Cardiac muscle cell (in vitro differentiated cells and primary cell): ENCODE measurements at regions not wholly inside any gene's neighbourhood (a gene's known extent, or its start where the extent isn't known, plus 50 kb on each side); places are given as distances from the start of the nearest gene placed in this dataset.

Source experiments
- DNase-seq, 2 donors: peaks; one replicate each; pipeline versions ENCODE4 v3.0.0 to v3.0.0-alpha.2; 2010 to 2017; ENCODE audit warnings: low read depth in 1 of 2, low spot score in 1 of 2
- H3K27ac ChIP-seq: fragments of 200-600 bp; sonication (generic); 2 replicates; pipeline ENCODE4 v1.5.1; 2016
- H3K27me3 ChIP-seq: fragments of 200-600 bp; sonication (generic); 2 replicates; pipeline ENCODE4 v1.6.0; 2016; ENCODE audit warnings: control low read depth
- H3K36me3 ChIP-seq: fragments of 200-600 bp; sonication (generic); 2 replicates; pipeline ENCODE4 v1.5.1; 2016; ENCODE audit warnings: control low read depth
- H3K4me1 ChIP-seq: fragments of 200-600 bp; sonication (generic); 2 replicates; pipeline ENCODE4 v1.8.1; 2017; ENCODE audit warnings: low read depth, mild to moderate bottlenecking, mixed run types
- H3K4me3 ChIP-seq: fragments of 200-600 bp; sonication (generic); 2 replicates; pipeline ENCODE4 v1.5.1; 2016; ENCODE audit warnings: mild to moderate bottlenecking
- H3K9me3 ChIP-seq: fragments of 200-600 bp; sonication (generic); 2 replicates; pipeline ENCODE4 v1.5.1; 2017; ENCODE audit warnings: low read depth, mild to moderate bottlenecking, control low read depth
- TF ChIP-seq, protein P1 (sequence below): IDR thresholded peaks from 2 replicates; pipeline ENCODE4 v1.5.1; 2012; ENCODE audit warnings: low read depth, mild to moderate bottlenecking, low read length

DNA sequence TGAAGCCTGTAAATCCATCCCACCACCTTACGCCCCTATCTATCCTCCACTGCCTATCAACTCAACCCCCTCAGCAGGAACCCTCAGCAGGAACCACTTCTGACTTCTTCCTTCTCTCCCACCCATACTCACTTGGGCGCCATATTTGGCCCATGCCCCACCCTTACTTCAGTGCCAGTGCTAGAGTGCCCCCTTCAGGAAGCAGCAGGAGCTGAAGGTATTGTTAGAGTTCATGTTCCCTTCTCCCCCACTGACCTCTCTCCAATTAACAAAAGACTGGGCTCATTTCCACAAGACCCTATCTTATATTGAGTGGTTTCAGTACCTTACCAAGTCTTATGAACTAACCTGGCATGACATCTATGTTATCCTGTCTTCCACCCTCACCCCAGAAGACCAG lies 363.1 kb upstream of the SLIT2 start:
- Histone ChIP-seq H3K27me3 (no peaks in the 10 kb centered on the region), H3K36me3 (no peaks in the 10 kb centered on the region), H3K9me3 (no peaks in the 10 kb centered on the region), H3K27ac (no peak overlapping the region), H3K4me1 (no peaks in the 10 kb centered on the region), H3K4me3 (no peak overlapping the region)
- DNase-seq, result no peak
- TF ChIP-seq, protein P1, sequence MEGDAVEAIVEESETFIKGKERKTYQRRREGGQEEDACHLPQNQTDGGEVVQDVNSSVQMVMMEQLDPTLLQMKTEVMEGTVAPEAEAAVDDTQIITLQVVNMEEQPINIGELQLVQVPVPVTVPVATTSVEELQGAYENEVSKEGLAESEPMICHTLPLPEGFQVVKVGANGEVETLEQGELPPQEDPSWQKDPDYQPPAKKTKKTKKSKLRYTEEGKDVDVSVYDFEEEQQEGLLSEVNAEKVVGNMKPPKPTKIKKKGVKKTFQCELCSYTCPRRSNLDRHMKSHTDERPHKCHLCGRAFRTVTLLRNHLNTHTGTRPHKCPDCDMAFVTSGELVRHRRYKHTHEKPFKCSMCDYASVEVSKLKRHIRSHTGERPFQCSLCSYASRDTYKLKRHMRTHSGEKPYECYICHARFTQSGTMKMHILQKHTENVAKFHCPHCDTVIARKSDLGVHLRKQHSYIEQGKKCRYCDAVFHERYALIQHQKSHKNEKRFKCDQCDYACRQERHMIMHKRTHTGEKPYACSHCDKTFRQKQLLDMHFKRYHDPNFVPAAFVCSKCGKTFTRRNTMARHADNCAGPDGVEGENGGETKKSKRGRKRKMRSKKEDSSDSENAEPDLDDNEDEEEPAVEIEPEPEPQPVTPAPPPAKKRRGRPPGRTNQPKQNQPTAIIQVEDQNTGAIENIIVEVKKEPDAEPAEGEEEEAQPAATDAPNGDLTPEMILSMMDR, result no peak

DNA sequence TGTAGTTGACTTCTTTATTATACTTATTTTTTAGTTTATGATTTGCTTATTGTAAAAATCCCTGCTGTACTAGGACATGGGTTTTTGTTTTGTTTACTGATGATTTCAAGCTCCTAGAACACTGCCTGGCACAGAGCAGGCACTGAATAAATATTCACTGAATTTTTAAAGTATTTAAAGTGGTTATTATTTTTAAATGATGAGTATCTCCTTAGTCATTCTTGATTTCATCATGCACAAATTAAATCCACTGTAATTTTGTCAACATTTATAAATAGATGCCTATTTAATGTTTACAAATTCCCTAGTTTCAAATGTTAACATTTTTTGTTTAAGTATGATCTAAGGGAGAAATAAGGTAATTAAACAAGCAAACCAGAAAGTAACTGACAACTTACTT lies 367.9 kb upstream of the SLIT2 start:
- TF ChIP-seq, protein P1, result no peak
- Histone ChIP-seq H3K36me3 (no peaks in the 10 kb centered on the region), H3K4me3 (no peak overlapping the region), H3K4me1 (peaks cover 18% of the 10 kb centered on the region), H3K27me3 (no peaks in the 10 kb centered on the region), H3K27ac (no peak overlapping the region), H3K9me3 (no peaks in the 10 kb centered on the region)
- no peak for DNase-seq

DNA sequence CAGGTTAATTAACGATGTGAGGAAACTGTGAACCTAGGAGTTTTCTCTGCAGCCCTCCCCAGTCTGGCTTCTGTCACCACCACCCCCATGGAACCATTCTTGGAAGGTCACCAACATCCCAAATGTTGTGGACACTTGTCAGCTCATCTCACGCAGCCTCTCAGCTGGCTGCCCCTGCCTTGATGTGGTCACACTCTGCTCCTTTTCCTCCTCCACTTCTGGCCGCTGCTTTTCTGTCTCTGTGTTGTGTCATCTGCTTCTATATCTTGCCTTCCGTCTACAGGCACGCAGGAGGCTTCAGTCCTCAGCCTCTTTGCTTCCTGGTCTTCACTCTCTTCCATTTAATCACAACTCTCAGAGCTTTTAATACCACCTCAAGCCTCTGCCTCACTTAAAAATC lies 371.5 kb upstream of the SLIT2 start:
- H3K27ac ChIP-seq, result peak overlapping the region; percentile 55

DNA sequence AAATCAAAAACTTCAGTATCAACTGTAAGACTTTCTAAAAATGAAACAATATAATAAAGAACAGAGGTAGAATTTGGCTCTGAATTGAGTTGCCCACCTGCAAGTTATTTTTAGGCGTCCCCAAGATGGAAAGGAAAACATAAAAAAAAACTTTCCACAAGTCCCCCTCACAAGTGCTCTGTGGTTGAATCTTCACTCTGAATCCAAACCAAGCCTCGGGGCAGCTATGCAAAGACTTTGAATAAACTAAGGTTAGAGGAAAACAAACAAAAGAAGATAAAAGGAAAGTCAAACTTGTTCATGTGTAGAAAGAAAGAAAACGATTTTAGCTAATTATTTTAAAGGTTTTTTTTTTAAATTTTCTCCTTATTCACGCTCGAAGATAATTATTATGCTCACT lies 372.4 kb upstream of the SLIT2 start:
- no peak for DNase-seq
- H3K4me1 ChIP-seq, result peaks cover 18% of the 10 kb centered on the region
- H3K27ac ChIP-seq, result no peak overlapping the region
- TF ChIP-seq, protein P1, result no peak
- no peaks in the 10 kb centered on the region for H3K9me3 ChIP-seq
- H3K4me3 ChIP-seq, result no peak overlapping the region
- H3K36me3 ChIP-seq, result no peaks in the 10 kb centered on the region
- H3K27me3 ChIP-seq, result no peaks in the 10 kb centered on the region

More for the DNA sequence above, 371.5 kb upstream of the SLIT2 start:
- DNase-seq, result peak; percentile 33 to 84
- peaks cover 18% of the 10 kb centered on the region for H3K4me1 ChIP-seq
- TF ChIP-seq, protein P1, result no peak
- H3K9me3 ChIP-seq, result no peaks in the 10 kb centered on the region
- H3K4me3 ChIP-seq, result no peak overlapping the region
- no peaks in the 10 kb centered on the region for H3K27me3 ChIP-seq
- H3K36me3 ChIP-seq, result no peaks in the 10 kb centered on the region

DNA sequence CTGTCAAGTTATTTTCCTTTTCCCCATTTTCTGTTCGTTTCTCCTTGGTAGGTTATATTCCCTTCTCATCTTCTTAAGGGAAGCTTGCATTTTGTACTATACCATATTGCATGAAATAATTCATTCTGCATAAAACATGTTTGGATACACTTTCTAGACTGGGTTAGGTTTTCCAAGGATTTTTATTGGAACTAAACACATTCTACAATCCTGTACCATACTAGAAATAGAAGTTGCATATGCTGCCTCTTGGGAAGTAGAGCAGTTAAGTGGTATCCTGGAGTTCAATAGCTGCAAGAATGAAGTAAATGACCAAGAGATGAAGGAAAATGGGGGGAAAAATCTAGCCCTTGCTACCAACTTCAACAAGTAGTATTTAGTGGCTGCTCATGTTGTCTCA lies 393.7 kb upstream of the SLIT2 start:
- Histone ChIP-seq H3K4me3 (no peak overlapping the region), H3K4me1 (no peaks in the 10 kb centered on the region), H3K9me3 (no peaks in the 10 kb centered on the region), H3K27me3 (no peaks in the 10 kb centered on the region), H3K27ac (no peak overlapping the region), H3K36me3 (no peaks in the 10 kb centered on the region)
- TF ChIP-seq, protein P1, result no peak
- no peak for DNase-seq

DNA sequence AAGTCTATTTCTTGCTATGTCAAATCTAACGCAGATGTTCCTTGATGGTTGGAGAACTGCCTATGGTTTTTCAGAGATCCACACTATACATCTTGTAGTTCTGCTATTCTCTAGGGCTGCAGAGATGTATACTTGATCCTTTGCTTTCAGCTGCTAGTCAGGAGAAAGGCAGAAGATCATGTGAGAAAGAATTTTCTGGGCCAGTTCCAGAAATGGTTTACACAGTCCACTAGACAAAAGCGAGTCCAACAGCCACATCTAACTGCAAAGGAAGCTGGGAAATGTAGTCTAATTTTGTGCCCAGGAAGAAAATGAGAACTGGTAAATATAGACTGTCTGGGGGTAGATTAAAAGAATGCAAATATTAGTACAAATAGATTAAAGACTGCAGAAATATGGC lies 394.3 kb upstream of the SLIT2 start:
- no peaks in the 10 kb centered on the region for H3K36me3 ChIP-seq
- TF ChIP-seq, protein P1, result no peak
- no peaks in the 10 kb centered on the region for H3K4me1 ChIP-seq
- H3K4me3 ChIP-seq, result no peak overlapping the region
- H3K27ac ChIP-seq, result no peak overlapping the region
- DNase-seq, result peak in 1 of 2 donors; percentile 64
- H3K27me3 ChIP-seq, result no peaks in the 10 kb centered on the region
- H3K9me3 ChIP-seq, result no peaks in the 10 kb centered on the region
